Peyer's patch (tissue), 4 donors: ENCODE measurements at regions not wholly inside any gene's neighbourhood (a gene's known extent, or its start where the extent isn't known, plus 50 kb on each side); places are given as distances from the start of the nearest gene placed in this dataset.

Source experiments
- CTCF ChIP-seq, 6 experiments: fragments of 450-650 bp in 4 of 6; fragments of 200-600 bp in 2 of 6; sonication (generic) in 1 of 6; IDR thresholded peaks; one replicate each; pipeline ENCODE4 v1.5.1; 2017 to 2019; ENCODE audit warnings: antibody characterized with exemption in 6 of 6, mild to moderate bottlenecking in 3 of 6, moderate library complexity in 1 of 6
- POLR2A ChIP-seq, 2 donors: fragments of 450-650 bp; IDR thresholded peaks; one replicate each; pipeline ENCODE4 v1.5.1; 2017; ENCODE audit warnings: antibody characterized with exemption in 2 of 2, mild to moderate bottlenecking in 2 of 2, moderate library complexity in 2 of 2

- TF ChIP-seq CTCF (IDR thresholded peaks at IDR 0.05) (no peak), POLR2A (IDR thresholded peaks at IDR 0.05) (no peak)
Observed at GRCh38 chr12:105721051-105721825, 390.7 kb downstream of the C12orf75 start.
